NCI-H2196 treated with DMSO at 0.1 percent for 48 hours (cell line): ENCODE measurements at regions not wholly inside any gene's neighbourhood (a gene's known extent, or its start where the extent isn't known, plus 50 kb on each side); places are given as distances from the start of the nearest gene placed in this dataset.
"Not testable (repeated sequence)": the region's sequence is repeated elsewhere in the genome, so short reads cannot be mapped to it uniquely, and the experiment has no call there.

Source experiments
- DNase-seq: peaks from one replicate; lab custom pipeline; 2025; ENCODE audit not compliant: unreplicated experiment; lab: John Stamatoyannopoulos, UW

- DNase-seq, result no peak
These were observed 157.7 kb downstream of the PAPSS1 start for GRCh38 chr4:107562316-107562715.

DNA sequence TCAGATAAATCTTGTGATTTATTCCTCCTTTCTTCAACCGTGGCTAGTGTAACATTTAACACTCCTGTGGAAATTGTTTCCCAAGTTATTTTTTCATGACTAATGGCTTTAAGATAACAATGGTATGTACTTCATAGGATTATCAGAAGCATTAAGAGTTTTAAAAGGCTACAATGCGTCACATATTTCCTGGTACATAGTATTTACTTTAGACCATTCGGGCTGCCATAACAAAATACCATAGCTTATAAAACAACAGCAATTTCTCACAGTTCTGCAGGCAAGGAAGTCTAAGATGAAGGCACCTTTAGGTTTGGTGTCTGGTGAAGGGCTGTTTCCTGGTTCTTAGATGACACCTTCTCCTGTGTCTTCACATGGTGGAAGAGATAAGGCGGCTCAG is 158.6 kb downstream of the PAPSS1 start:
- DNase-seq, result no peak

DNA sequence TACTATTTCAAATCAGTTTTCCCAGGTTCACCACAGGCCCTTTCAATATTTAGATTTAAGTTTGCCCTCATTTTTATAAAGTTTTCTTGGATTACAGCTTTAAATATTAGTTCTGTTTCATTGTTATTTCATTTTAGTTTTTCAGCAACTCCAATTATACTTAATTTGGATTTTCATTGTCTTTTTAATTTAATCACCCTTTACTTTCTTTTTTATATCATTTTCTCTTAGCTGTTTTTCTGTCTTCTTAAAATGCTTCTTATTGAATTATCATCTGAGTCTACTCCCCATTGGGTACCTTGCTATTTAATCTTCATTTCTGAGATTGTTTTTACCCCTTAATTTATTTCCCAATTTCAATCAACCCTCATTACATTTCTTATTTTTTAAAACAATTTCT is 160.4 kb downstream of the PAPSS1 start:
- no peak for DNase-seq

- DNase-seq, result no peak
These were observed 167.7 kb downstream of the PAPSS1 start for GRCh38 chr4:107552306-107552705.

DNA sequence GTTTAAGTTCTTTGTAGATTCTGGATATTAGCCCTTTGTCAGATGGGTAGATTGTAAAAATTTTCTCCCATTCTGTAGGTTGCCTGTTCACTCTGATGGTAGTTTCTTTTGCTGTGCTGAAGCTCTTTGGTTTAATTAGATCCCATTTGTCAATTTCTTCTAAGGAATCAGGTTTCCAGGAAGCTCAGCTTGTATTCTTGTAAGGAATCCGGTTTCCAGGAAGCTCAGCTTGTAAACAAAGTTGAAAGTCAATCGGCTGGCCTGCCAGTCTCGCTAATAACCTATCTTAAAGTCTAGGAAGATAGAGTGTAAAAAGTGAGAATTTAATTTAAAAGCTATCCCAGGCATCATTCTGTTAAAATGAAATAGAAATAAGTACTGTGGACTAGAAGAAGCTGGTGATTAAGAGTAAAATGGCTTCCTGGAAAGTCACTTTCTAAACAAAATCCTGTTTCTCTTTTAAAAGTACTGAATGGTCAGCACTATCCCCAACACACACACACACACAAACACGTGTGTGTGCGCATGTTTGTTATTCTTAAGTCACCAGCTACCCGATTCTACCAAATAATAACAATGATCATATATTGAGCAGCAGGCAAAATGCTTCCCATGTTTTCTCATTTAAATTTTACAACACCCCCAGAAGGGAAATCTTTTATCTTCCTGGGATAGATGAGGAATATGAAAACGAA is 171.7 kb downstream of the PAPSS1 start:
- DNase-seq, result no peak

DNA sequence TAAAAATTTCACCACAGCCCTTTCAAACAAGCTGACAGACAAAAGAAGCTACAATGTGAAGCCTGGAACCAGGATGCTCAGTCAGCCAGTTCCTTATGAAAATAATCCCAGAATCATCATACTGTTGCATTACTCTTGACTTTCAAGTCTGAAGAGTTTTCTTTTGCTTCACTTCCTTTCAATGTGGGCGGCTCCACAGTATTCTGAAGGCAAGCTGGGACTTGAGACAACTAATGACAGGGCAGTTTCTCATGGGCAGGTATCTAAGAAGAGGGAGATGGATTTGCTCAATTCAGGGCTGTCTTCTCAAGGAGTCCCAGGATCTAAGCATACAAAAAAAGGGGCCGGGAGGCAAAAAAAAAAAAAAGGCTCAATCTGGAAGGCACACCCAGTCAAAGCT is 173.4 kb downstream of the PAPSS1 start:
- DNase-seq, result no peak

GRCh38 chr4:107541511-107541910 is 178.5 kb downstream of the PAPSS1 start:
- DNase-seq, result no peak

DNA sequence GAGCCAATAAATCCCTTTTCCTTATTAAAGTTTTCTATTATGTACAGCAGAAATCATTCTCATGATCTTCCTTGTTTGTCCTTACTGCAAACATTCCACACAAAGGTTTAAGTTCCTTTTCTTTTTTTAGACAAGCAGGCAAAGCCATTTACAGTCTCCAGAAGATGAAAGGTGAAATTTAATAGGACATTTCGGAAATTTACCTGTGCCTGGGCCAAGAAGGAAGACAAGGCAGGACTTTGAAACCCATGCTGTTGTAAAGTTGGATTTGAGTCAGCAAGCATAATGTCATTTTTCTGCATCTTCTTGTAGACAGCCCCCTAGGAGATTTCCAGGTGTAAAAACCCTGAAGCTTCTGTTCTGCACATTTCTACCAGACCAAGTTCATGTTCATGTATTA is 188.1 kb downstream of the PAPSS1 start:
- DNase-seq, result no peak

- DNase-seq, result no peak
These were observed 199.7 kb downstream of the PAPSS1 start for GRCh38 chr4:107520368-107520767.

DNA sequence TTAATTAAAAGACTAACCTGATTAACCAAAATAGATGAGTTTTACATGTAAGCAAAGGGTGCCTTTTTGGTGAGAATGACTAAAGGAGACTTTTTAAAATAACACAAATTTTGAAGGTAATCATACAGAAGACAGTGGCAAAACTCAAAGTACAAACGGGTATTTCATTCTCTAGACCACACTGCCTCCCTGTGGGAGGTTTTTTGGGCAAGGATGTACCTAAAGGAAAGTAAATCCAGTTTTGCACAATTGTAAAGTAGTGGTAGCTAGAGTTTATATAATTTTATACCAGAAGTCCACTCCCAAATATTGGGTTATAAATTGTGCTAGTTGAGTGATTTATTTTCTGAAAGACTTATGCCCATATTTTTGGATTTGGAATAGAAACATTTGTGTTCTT is 201.0 kb downstream of the PAPSS1 start:
- DNase-seq, result no peak

- DNase-seq, result no peak
These were observed 202.0 kb downstream of the PAPSS1 start for GRCh38 chr4:107518076-107518475.

- DNase-seq, result no peak
These were observed 207.5 kb downstream of the PAPSS1 start for GRCh38 chr4:107512549-107512948.

DNA sequence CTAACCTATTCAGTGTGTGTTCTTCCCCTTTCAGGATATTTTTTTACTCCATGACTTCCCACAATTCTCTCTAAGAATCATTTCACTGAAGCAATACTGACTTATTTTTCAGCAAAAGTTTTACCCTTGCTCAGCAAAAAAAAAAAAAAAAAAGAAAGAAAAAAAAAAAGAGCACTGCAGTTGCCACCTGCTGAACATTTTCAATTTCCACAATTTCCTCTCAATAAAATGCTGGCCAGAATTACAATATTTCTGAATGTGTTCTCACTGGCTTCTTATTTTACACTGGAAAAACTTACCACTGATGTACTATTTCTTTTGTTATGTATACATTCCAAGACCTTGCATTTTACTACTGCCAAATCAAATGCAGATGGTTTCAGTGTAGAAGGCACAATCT is 210.4 kb downstream of the PAPSS1 start:
- no peak for DNase-seq

DNA sequence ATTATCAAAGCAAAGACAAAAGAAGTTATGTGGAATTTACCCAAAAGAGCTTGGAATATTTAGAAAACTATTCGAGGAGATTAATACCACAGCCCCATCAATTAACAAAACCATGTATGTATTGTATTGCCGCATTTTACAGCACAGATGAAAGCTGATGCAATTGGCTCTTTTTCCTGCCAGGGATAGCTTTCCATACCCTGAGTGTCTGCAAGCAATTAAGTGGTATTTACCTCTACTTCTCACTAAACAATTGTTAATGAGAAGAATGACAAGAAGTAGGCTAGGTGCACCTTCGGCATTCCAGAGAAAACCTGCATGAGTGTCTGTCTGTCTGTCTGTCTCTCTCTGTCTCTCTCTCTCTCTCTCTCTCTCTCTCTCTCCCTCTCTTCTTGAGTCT is 219.5 kb downstream of the PAPSS1 start:
- DNase-seq, result no peak

DNA sequence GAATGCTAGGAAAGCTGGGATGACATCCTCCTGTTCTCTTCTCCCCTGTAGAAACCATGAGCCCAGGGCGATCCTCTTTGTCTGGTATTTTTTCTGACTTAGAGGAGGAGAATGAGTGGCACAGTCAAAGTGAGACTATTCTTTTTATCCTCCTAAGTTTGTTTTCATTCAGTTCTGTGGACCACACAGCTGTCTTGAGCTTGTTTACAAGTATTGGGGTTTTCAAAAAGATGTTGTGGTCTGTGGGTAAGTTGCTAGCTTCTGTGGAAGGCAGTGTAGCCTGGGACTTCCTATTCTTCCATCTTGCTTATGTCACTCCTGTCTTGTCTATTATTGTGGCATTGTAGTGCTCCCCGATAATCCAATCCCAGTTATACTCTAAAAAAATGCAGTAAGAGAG is 223.0 kb downstream of the PAPSS1 start:
- DNase-seq, result no peak

DNA sequence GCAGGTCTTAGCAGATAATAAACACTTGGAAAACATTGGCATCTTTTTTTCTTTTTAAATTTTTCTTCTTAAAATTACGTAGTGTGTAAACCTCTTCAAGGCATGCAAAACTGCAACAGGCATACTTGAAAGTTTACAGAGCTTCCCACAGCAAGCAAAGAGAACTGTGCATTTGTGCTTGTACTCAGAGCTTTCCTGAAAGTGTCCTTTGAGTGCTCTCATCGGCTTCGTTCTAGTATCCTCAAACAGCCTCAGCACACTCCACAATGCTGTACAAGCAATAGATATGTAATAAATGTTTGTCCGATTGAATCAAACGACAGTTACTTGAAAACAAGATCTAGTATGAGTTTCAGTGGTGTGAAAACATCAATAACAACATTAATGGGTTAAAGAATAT is 227.5 kb downstream of the PAPSS1 start:
- no peak for DNase-seq

DNA sequence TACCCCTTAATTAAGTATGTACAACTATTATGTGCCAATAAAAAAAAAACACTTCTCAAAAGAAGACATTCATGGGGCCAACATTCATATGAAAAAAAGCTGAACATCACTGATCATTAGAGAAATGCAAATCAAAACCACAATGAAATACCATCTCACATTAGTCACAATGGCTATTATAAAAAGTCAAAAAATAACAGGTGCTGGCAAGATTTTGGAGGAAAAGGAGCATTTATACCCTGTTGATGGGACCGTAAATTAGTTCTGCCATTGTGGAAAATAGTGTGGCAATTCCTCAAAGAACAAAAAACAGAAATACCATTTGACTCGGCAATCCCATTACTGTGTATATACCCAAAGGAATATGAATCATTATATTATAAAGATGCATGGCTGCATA is 229.9 kb downstream of the PAPSS1 start:
- DNase-seq, result no peak

- DNase-seq, result not testable (repeated sequence)
These were observed 236.4 kb downstream of the PAPSS1 start for GRCh38 chr4:107483621-107484020.

DNA sequence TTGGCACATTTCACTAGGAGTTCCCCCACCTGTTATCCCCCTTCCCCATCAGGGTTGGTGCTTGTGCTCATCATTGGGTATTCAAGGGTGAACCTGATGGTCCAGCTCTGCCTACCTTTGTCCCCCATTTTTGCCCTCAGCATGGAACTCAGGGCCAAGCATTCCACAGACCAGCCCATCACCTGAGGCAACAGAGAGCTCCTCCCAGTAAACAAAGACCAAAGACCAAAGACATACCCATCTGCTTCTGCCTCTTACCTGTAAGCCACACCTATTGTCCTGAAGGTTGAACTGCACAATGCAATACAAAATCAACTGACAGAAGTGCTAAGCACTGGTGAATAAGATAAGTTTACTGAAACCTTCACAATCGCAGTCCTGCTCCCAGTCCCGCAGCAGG is 237.5 kb downstream of the PAPSS1 start:
- DNase-seq, result no peak

DNA sequence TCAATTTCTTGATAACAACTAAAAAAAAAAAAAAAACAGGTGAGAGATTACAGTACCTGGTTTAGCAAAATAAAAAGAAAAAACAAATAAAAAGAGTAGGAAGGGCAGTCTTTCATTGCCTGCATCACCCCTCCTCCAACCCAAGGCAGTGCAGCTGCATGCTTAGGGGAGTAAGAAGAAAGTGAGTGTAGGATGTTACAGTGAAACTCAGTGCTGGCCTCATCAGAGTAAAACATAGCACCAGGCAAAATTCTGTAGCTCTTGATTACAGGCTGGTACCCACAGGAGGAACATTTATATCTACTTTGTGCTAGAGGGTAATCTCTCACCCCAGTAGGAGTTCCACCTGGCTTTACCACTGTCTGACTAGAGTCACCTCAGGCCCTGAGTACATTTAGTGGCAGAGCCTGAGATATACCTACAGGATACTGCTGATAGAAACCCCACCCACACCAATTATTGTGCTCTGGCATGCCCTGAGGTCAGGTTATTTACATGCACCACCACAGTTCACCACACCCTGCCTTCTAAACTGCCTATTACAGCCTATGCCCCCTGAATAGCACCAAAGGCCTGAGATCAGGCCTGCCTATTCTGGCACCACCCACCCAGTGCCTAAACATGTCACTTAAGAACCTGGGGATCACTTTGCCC is 241.6 kb downstream of the PAPSS1 start:
- no peak for DNase-seq

GRCh38 chr4:107473126-107473525 is 246.9 kb downstream of the PAPSS1 start:
- no peak for DNase-seq

DNA sequence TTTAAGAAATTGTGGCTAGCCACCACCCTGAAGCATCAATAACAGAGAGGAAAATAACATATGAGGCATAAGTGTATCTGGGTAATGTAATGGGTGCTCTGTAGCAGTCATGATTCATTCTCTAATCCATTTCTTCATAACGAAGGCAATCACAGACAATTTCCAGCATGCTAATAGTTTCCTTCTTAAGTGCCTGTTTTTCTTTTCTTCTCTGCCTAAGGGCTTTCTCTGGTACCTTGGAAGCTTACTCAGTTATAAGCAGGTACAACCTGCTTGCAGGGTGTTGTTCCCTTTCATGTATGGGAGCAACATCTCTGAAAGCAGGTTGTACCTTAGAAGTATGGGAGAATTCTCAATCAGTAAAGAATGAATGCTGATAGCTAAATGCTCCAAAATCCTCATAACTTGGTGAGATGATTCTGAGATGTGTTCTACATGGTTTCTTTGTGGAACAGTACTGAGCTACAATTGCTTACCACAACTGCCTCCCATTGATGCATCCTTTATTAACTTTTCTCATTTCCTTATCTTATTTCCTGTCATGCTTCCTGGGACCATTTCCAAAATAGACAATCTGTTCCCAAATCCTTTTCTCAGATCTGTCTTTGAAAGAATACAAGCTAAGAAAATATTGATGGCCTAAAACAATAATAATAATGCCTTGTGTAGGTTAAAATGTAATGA is 247.6 kb downstream of the PAPSS1 start:
- DNase-seq, result no peak
